ENCODE measurements at regions not wholly inside any gene's neighbourhood (a gene's known extent, or its start where the extent isn't known, plus 50 kb on each side); places are given as distances from the start of the nearest gene placed in this dataset.

GRCh38 chr3:83169473-83169872 lies 1408.0 kb upstream of the GBE1 start:
- TF ChIP-seq FOXP2 (optimal IDR thresholded peaks at IDR 0.05; ENCODE audit: borderline replicate concordance, extremely low read depth, extremely low read length, insufficient read depth) (no peak), REST (IDR thresholded peaks at IDR 0.05; ENCODE audit: insufficient read depth in 1 of 2, low read depth in 2 of 2, low read length in 2 of 2) (no peak), TAF1 (IDR thresholded peaks at IDR 0.05; ENCODE audit: borderline replicate concordance, insufficient read depth, low read length) (no peak), POLR2AphosphoS5 (IDR thresholded peaks at IDR 0.05; ENCODE audit: low read depth, low read length) (no peak), SIN3A (IDR thresholded peaks at IDR 0.05; ENCODE audit: borderline replicate concordance, insufficient read depth, low read length) (no peak)

- no peak for TF ChIP-seq SIN3A (IDR thresholded peaks at IDR 0.05; ENCODE audit: borderline replicate concordance, insufficient read depth, low read length)
- no peak for TF ChIP-seq FOXP2 (optimal IDR thresholded peaks at IDR 0.05; ENCODE audit: borderline replicate concordance, extremely low read depth, extremely low read length, insufficient read depth)
- TF ChIP-seq TAF1 (IDR thresholded peaks at IDR 0.05; ENCODE audit: borderline replicate concordance, insufficient read depth, low read length): no peak
Measured at GRCh38 chr3:83150896-83151295, 1389.5 kb upstream of the GBE1 start.

- no peak for TF ChIP-seq TAF1 (IDR thresholded peaks at IDR 0.05; ENCODE audit: borderline replicate concordance, insufficient read depth, low read length)
- no peak for TF ChIP-seq REST (IDR thresholded peaks at IDR 0.05; ENCODE audit: insufficient read depth in 1 of 2, low read depth in 2 of 2, low read length in 2 of 2)
- no peak for TF ChIP-seq SIN3A (IDR thresholded peaks at IDR 0.05; ENCODE audit: borderline replicate concordance, insufficient read depth, low read length)
- no peak for TF ChIP-seq POLR2AphosphoS5 (IDR thresholded peaks at IDR 0.05; ENCODE audit: low read depth, low read length)
- no peak for TF ChIP-seq FOXP2 (optimal IDR thresholded peaks at IDR 0.05; ENCODE audit: borderline replicate concordance, extremely low read depth, extremely low read length, insufficient read depth)
Measured at GRCh38 chr3:83140983-83141382, 1379.5 kb upstream of the GBE1 start.

GRCh38 chr3:83131236-83131635 lies 1369.8 kb upstream of the GBE1 start:
- no peak for TF ChIP-seq FOXP2 (optimal IDR thresholded peaks at IDR 0.05; ENCODE audit: borderline replicate concordance, extremely low read depth, extremely low read length, insufficient read depth)
- no peak for TF ChIP-seq SIN3A (IDR thresholded peaks at IDR 0.05; ENCODE audit: borderline replicate concordance, insufficient read depth, low read length)
- TF ChIP-seq POLR2AphosphoS5 (IDR thresholded peaks at IDR 0.05; ENCODE audit: low read depth, low read length): no peak

GRCh38 chr3:83122774-83123350 lies 1361.4 kb upstream of the GBE1 start:
- TF ChIP-seq POLR2AphosphoS5 (IDR thresholded peaks at IDR 0.05; ENCODE audit: low read depth, low read length) (no peak), FOXP2 (optimal IDR thresholded peaks at IDR 0.05; ENCODE audit: borderline replicate concordance, extremely low read depth, extremely low read length, insufficient read depth) (no peak), TAF1 (IDR thresholded peaks at IDR 0.05; ENCODE audit: borderline replicate concordance, insufficient read depth, low read length) (no peak), SIN3A (IDR thresholded peaks at IDR 0.05; ENCODE audit: borderline replicate concordance, insufficient read depth, low read length) (no peak), REST (IDR thresholded peaks at IDR 0.05; ENCODE audit: insufficient read depth in 1 of 2, low read depth in 2 of 2, low read length in 2 of 2) (no peak)

GRCh38 chr3:83093222-83093572 lies 1331.8 kb upstream of the GBE1 start:
- TF ChIP-seq REST (IDR thresholded peaks at IDR 0.05; ENCODE audit: insufficient read depth in 1 of 2, low read depth in 2 of 2, low read length in 2 of 2) (no peak), POLR2AphosphoS5 (IDR thresholded peaks at IDR 0.05; ENCODE audit: low read depth, low read length) (no peak), TAF1 (IDR thresholded peaks at IDR 0.05; ENCODE audit: borderline replicate concordance, insufficient read depth, low read length) (no peak), SIN3A (IDR thresholded peaks at IDR 0.05; ENCODE audit: borderline replicate concordance, insufficient read depth, low read length) (no peak), FOXP2 (optimal IDR thresholded peaks at IDR 0.05; ENCODE audit: borderline replicate concordance, extremely low read depth, extremely low read length, insufficient read depth) (no peak)
